GM21360 (cell line): ENCODE measurements at regions not wholly inside any gene's neighbourhood (a gene's known extent, or its start where the extent isn't known, plus 50 kb on each side); places are given as distances from the start of the nearest gene placed in this dataset.
"Not testable (repeated sequence)": the region's sequence is repeated elsewhere in the genome, so short reads cannot be mapped to it uniquely, and the experiment has no call there.

Experiments
- ATAC-seq: cut with Tn5 transposase; IDR thresholded peaks from one replicate; pipeline ENCODE4 v1.9.1; 2021; ENCODE audit warnings: mild to moderate bottlenecking, moderate library complexity; ENCODE audit not compliant: unreplicated experiment

DNA sequence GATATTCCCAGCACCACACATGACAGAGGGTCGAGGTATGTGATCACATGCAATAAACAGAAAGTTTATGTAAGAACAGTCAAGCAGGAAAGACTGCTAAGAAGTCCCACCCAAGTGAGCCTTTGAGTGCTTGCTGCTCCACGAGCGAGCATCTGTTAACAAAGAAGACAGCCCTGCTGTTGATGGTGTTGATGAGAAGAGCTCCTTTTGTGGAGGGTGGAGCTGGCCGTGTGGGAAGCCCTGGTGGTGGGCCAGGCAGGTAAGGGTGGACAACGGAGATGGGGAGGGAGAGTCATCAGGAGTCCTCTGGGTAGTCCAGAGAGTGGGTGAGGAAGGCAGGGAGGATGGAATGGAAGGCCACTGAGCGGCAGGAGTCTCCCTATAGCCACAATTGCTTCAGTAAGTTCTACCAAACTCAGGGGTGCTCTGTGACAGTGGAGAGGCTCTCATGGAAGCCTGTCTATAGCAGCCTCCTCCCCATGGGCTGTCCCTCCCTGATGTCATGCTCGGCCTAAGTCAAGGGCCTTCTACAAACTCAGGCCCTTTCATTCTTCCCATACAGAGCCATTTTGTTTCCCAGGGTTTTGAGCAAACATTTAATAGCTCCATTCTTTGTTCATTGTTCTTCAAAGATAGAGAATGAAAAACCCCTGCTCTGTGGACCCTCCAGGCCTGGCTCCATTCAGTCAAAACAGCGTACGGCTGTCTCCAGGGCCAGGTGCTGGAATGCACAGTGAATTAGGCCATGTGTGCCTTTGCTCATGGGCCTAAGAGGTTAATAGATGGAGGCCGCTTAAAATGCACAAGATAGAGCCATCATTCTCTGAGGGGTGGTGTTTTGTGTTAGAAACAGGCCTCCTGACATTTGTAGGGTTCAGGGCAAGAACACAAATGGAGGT, 494.2 kb upstream of the RAB6C start:
- ATAC-seq: no peak

GRCh38 chr2:129488376-129488775, 491.1 kb upstream of the RAB6C start:
- ATAC-seq: no peak

- no peak for ATAC-seq
These were observed 488.8 kb upstream of the RAB6C start for GRCh38 chr2:129490641-129491040.

GRCh38 chr2:129491308-129491707, 488.2 kb upstream of the RAB6C start:
- no peak for ATAC-seq

GRCh38 chr2:129492548-129492947, 486.9 kb upstream of the RAB6C start:
- ATAC-seq: no peak

DNA sequence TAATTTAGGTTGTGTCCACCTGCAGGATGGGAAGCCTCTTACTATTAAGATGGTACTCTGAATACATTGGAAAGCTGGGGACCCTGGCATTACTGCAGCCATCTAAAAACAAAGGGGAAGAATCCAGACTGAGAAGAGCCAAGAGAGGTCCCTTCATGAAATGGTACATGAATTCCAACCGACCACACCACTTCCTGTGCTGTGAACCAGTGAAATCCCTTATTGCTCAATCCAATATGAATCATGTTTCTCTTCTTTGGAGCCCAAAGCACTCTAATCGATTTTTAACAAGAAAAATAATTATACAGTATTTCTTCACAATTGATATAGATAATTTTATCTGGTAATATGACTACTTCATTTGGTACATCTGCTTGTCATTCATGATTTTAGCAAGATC, 479.7 kb upstream of the RAB6C start:
- ATAC-seq: no peak

- ATAC-seq: no peak
These were observed 476.7 kb upstream of the RAB6C start for GRCh38 chr2:129502781-129503180.

GRCh38 chr2:129504646-129505045, 474.8 kb upstream of the RAB6C start:
- ATAC-seq: no peak

GRCh38 chr2:129518937-129519336, 460.5 kb upstream of the RAB6C start:
- ATAC-seq: no peak

- not testable (repeated sequence) for ATAC-seq
These were observed 447.3 kb upstream of the RAB6C start for GRCh38 chr2:129532158-129532557.

GRCh38 chr2:129548880-129549279, 430.6 kb upstream of the RAB6C start:
- ATAC-seq: no peak

DNA sequence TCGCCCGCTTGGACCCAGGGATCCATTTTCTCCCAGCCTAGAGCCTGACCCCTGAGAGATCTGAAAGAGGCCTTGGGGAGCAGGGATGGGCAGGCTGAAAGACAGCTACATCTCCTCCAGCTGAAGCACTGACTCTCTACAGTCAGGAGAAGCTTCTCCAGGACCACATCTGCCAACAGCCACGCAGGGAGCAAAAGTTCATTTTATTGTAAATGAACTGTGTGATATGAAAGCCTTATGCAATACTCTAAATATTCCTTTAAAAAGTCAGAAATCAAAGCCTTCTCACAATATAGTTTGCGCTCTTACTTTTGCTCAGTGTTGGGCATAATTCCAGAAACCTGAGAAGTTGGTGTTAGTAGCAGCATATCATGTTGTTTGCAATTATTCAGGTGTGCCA, 428.9 kb upstream of the RAB6C start:
- ATAC-seq: no peak

DNA sequence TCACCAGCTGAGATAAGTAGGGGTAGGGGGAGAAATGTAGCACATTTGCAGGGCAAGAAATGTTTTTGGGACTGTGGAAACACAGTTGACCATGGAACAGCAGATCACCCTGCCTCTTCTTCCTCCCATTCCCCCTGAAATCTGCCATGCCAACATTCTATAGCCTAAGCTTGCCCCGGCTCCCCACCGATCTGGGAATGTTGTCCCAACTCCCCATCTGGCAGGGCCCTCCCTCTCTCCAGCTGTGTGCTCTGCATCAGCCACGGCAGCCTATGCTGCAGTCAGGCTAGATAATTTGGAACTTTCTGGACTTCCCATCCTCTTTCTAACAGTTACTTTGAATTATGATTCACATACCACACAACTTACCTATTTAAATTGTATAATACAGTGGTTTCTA, 425.1 kb upstream of the RAB6C start:
- no peak for ATAC-seq

DNA sequence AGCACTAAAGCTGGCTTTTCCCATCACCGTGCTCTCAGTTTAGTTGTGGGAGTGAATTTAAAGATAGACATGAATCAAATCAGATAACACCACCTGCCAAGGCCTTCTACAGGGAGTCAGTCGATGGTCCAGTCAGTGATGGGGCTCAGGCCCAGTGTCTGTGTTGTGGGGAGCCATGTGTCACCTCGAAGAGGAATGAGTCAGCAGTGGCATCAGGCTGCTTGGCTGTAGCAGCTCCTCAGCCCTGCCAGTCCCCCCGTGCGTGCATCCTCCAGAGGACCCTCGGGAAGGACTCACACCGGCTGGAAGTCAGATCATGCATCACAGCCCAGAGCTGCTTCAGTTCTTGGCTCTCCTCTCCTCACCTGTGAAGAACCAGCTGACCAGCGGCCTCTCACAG, 420.4 kb upstream of the RAB6C start:
- no peak for ATAC-seq

- no peak for ATAC-seq
These were observed 413.8 kb upstream of the RAB6C start for GRCh38 chr2:129565551-129566109.

DNA sequence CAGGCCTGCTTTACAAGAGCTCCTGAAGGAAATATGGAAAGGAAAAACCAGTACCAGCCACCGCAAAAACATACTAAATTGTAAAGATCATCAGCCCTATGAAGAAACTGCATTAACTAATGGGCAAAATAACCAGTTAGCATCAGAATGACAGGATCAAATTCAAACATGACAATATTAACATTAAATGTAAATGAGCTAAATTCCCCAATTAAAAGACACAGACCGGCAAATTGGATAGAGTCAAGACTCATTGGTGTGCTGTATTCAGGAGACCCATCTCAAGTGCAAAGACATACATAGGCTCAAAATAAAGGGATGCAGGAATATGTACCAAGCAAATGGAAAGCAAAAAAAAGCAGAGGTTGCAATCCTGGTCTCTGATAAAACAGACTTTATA, 408.7 kb upstream of the RAB6C start:
- ATAC-seq: not testable (repeated sequence)

DNA sequence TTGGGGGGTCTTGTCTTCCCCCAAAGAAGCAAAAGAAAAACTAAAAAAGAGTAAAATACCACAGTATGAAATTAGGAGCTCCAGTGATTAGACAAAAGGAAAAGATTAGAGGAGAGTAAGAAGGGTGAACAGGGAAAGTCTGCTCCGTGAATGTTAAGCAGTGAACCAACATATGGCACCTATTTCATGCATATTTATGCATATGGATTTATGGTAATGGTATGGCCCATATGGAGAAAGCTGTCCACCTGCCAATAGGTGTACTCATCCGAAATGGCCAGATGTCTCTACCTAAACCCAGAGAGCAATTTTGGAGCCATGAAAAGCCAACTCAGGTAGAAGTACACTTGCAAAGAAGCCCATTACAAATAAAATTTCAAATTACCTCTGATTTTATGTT, 404.0 kb upstream of the RAB6C start:
- ATAC-seq: no peak

GRCh38 chr2:129575880-129576279, 403.6 kb upstream of the RAB6C start:
- ATAC-seq: no peak

GRCh38 chr2:129580001-129580400, 399.5 kb upstream of the RAB6C start:
- ATAC-seq: no peak

GRCh38 chr2:129585760-129586159, 393.7 kb upstream of the RAB6C start:
- no peak for ATAC-seq

DNA sequence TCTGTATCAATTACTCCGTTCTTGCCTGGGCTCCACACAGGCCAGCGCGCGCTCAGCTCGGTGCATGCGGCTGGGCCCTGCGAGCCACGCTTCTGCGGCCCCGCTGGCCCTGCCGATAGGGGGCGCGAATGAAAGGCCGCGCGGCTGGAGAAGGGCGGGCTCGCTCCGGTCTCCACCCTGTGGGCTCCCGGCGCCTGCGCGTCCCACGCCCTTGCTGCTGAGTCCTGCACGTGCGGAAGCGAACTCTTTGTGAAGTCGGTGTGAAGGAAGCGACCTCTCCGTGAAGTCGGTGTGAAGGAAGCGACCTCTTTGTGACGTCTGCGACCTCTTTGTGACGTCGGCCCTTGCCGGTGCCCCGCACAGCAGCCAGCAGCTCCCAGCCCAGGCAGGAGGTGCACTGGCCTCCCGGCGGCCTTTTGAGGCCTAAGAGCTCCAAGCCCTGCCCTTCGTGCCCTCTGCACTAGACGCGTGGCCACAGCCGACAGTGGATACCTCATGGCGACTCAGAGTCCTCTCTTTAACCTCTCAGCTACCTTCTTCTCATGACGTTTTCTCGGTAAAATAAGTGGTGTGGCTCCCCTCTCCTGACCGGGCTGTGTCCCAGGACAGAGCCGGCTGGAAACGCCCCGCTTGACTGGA, 391.9 kb upstream of the RAB6C start:
- no peak for ATAC-seq

- ATAC-seq: no peak
These were observed 374.9 kb upstream of the RAB6C start for GRCh38 chr2:129604560-129604959.
